H9 (cell line): ENCODE measurements at regions not wholly inside any gene's neighbourhood (a gene's known extent, or its start where the extent isn't known, plus 50 kb on each side); places are given as distances from the start of the nearest gene placed in this dataset.

Source experiments
- DNase-seq: peaks from one replicate; pipeline ENCODE4 v3.0.0-alpha.2; 2017
- H2AFZ ChIP-seq: one replicate; pipeline ENCODE4 v1.6.1; 2013; ENCODE audit warnings: mild to moderate bottlenecking, low read length, control low read depth, moderate library complexity
- H2AK5ac ChIP-seq: 2 replicates; pipeline ENCODE4 v1.6.1; 2013; ENCODE audit warnings: low read length, control low read depth, mixed read lengths; ENCODE audit not compliant: insufficient read length
- H2BK120ac ChIP-seq: one replicate; pipeline ENCODE4 v1.6.1; 2013; ENCODE audit warnings: low read depth, mild to moderate bottlenecking, low read length, control low read depth, inconsistent platforms; ENCODE audit not compliant: poor library complexity, severe bottlenecking
- H2BK12ac ChIP-seq: 2 replicates; pipeline ENCODE4 v1.6.1; 2013; ENCODE audit warnings: low read length, control low read depth, mixed read lengths, low read depth; ENCODE audit not compliant: insufficient read length
- H2BK15ac ChIP-seq: 2 replicates; pipeline ENCODE4 v1.6.1; 2013; ENCODE audit warnings: low read depth, low read length, control low read depth
- H2BK20ac ChIP-seq: one replicate; pipeline ENCODE4 v1.6.1; 2013; ENCODE audit warnings: low read depth, mild to moderate bottlenecking, low read length, control low read depth, inconsistent platforms; ENCODE audit not compliant: poor library complexity, severe bottlenecking
- H2BK5ac ChIP-seq: 2 replicates; pipeline ENCODE4 v1.6.1; 2013; ENCODE audit warnings: low read length, control low read depth, mixed read lengths; ENCODE audit not compliant: insufficient read length
- H3K14ac ChIP-seq: 2 replicates; pipeline ENCODE4 v1.6.1; 2013; ENCODE audit warnings: low read length, control low read depth; ENCODE audit not compliant: insufficient read depth
- H3K18ac ChIP-seq: 2 replicates; pipeline ENCODE4 v1.6.1; 2013; ENCODE audit warnings: low read depth, mild to moderate bottlenecking, mixed read lengths, low read length, control low read depth; ENCODE audit not compliant: insufficient read length
- H3K23ac ChIP-seq: 2 replicates; pipeline ENCODE4 v1.6.1; 2013; ENCODE audit warnings: low read length, control low read depth, mixed read lengths, low read depth; ENCODE audit not compliant: insufficient read length
- H3K23me2 ChIP-seq: 2 replicates; pipeline ENCODE4 v1.6.1; 2013; ENCODE audit warnings: low read depth, mild to moderate bottlenecking, mixed read lengths, low read length, control low read depth; ENCODE audit not compliant: insufficient read length, poor library complexity, severe bottlenecking
- H3K27ac ChIP-seq: 2 replicates; pipeline ENCODE4 v1.5.1; 2013; ENCODE audit warnings: low read length, control low read depth, mixed read lengths, low read depth; ENCODE audit not compliant: insufficient read length
- H3K27me3 ChIP-seq: 2 replicates; pipeline ENCODE4 v1.6.1; 2013; ENCODE audit warnings: low read length, control low read depth, inconsistent platforms; ENCODE audit not compliant: insufficient read depth
- H3K4ac ChIP-seq: 2 replicates; pipeline ENCODE4 v1.6.1; 2013; ENCODE audit warnings: low read depth, mild to moderate bottlenecking, control low read depth, inconsistent platforms, low read length, moderate library complexity
- H3K4me1 ChIP-seq: 2 replicates; pipeline ENCODE4 v1.6.1; 2013; ENCODE audit warnings: low read length, control low read depth, inconsistent platforms; ENCODE audit not compliant: insufficient read depth
- H3K4me2 ChIP-seq: 2 replicates; pipeline ENCODE4 v1.6.1; 2013; ENCODE audit warnings: low read length, control low read depth, mixed read lengths; ENCODE audit not compliant: insufficient read length, insufficient read depth
- H3K56ac ChIP-seq: 2 replicates; pipeline ENCODE4 v1.6.1; 2013; ENCODE audit warnings: low read depth, mild to moderate bottlenecking, mixed read lengths, low read length, control low read depth; ENCODE audit not compliant: insufficient read length
- H3K79me1 ChIP-seq: 2 replicates; pipeline ENCODE4 v1.6.1; 2013; ENCODE audit warnings: low read depth, mild to moderate bottlenecking, moderate library complexity, low read length, control low read depth, inconsistent platforms; ENCODE audit not compliant: insufficient read depth, poor library complexity, severe bottlenecking
- H3K79me2 ChIP-seq: 2 replicates; pipeline ENCODE4 v1.6.1; 2013; ENCODE audit warnings: low read length, control low read depth, inconsistent platforms; ENCODE audit not compliant: insufficient read depth
- H3K9ac ChIP-seq: 2 replicates; pipeline ENCODE4 v1.6.1; 2013; ENCODE audit warnings: low read length, control low read depth, mixed read lengths; ENCODE audit not compliant: insufficient read length; ENCODE audit errors: extremely low read depth
- H3K9me3 ChIP-seq: one replicate; pipeline ENCODE4 v1.6.1; 2013; ENCODE audit warnings: low read depth, low read length, inconsistent platforms; ENCODE audit not compliant: control insufficient read depth
- H3T11ph ChIP-seq: one replicate; pipeline ENCODE4 v1.6.1; 2013; ENCODE audit warnings: mild to moderate bottlenecking, low read length, control low read depth, inconsistent platforms
- H4K20me1 ChIP-seq: one replicate; pipeline ENCODE4 v1.6.1; 2013; ENCODE audit not compliant: control insufficient read depth, insufficient read length, insufficient read depth
- H4K5ac ChIP-seq: 2 replicates; pipeline ENCODE4 v1.6.1; 2013; ENCODE audit warnings: low read depth, mild to moderate bottlenecking, mixed read lengths, low read length, control low read depth; ENCODE audit not compliant: insufficient read length
- H4K8ac ChIP-seq: replicated peaks from 2 replicates; pipeline ENCODE4 v1.6.1; 2013; ENCODE audit warnings: low read length, control low read depth, mixed read lengths, low read depth; ENCODE audit not compliant: insufficient read length
- H4K91ac ChIP-seq: 2 replicates; pipeline ENCODE4 v1.6.1; 2013; ENCODE audit warnings: low read depth, mild to moderate bottlenecking, moderate library complexity, mixed read lengths, low read length, control low read depth; ENCODE audit not compliant: insufficient read length
- H3K27ac Mint-ChIP-seq, 3 experiments: 2 replicates in 2 of 3; 3 replicates in 1 of 3; pipeline ENCODE4 v1.8.0; 2020 to 2021; ENCODE audit warnings: mixed read lengths in 3 of 3, mild to moderate bottlenecking in 1 of 3, moderate library complexity in 1 of 3
- H3K27me3 Mint-ChIP-seq: 2 replicates; pipeline ENCODE4 v1.8.0; 2021; ENCODE audit warnings: low read depth, mild to moderate bottlenecking, moderate library complexity, mixed read lengths
- H3K36me3 Mint-ChIP-seq, 3 experiments: 2 replicates in 2 of 3; 3 replicates in 1 of 3; pipeline ENCODE4 v1.8.0; 2020 to 2021; ENCODE audit warnings: low read depth in 3 of 3, mixed read lengths in 3 of 3; ENCODE audit not compliant: insufficient read depth in 1 of 3
- H3K4me1 Mint-ChIP-seq, 2 experiments: 2 replicates each; pipeline ENCODE4 v1.8.0; 2020; ENCODE audit warnings: mixed read lengths in 2 of 2
- H3K4me3 Mint-ChIP-seq, 2 experiments: 2 replicates in 1 of 2; 3 replicates in 1 of 2; pipeline ENCODE4 v1.8.0; 2020 to 2021; ENCODE audit warnings: mild to moderate bottlenecking in 2 of 2, mixed read lengths in 2 of 2, moderate library complexity in 1 of 2
- H3K9me3 Mint-ChIP-seq, 2 experiments: 2 replicates in 1 of 2; 3 replicates in 1 of 2; pipeline ENCODE4 v1.8.0; 2020; ENCODE audit warnings: mild to moderate bottlenecking in 2 of 2, mixed read lengths in 2 of 2, moderate library complexity in 1 of 2
- WGBS: extraction: QIAGEN DNeasy Blood & Tissue Kit; methylation state at CpG from one replicate; pipeline ENCODE4 v1.1.7; 2013; ENCODE audit warnings: missing lambda C conversion rate, low lambda C conversion rate, mixed read lengths; ENCODE audit not compliant: insufficient read length; ENCODE audit errors: extremely low coverage; 5-methylcytosine and 5-hydroxymethylcytosine counted together
- TF ChIP-seq, protein P1 (sequence below): fragments of 200-600 bp; sonication (generic); conservative IDR thresholded peaks from 3 replicates; pipeline ENCODE4 v1.8.0; 2021; ENCODE audit warnings: antibody characterized with exemption, mild to moderate bottlenecking

DNA sequence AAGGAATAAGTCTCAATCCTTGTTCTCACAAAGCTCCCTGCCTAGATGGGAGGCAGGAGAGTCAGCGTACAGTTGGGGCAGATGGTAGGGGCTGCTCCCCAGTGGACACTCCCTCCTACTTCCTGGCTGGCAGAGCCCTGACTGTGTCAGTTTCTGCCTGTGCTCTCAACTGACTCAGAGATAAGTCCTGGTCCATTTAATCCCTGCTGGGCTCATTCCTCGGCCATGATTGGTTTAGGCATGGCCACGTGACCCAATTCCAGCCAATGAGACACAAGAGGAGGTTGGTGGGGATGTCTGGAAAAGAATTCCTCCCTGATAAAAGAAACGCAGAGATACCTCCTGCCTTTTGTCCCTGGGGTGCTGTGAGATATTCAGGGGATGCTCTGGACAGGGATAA, 118.1 kb upstream of the SLC6A11 start:
- Mint-ChIP-seq H3K9me3 (no peaks in the 10 kb centered on the region), H3K27ac (no peak overlapping the region), H3K4me3 (no peak overlapping the region), H3K4me1 (peaks cover 12 to 18% of the 10 kb centered on the region in 2 experiments), H3K27me3 (peaks cover 60% of the 10 kb centered on the region), H3K36me3 (no peaks in the 10 kb centered on the region)
- WGBS, result no CpG with 5 or more reads among the region's 4 CpGs
- no peaks in the 10 kb centered on the region for H3K23me2 ChIP-seq
- no peak overlapping the region for H4K91ac ChIP-seq
- H3K4me1 ChIP-seq, result no peaks in the 10 kb centered on the region
- H2BK12ac ChIP-seq, result no peak overlapping the region
- no peak overlapping the region for H2BK20ac ChIP-seq
- H3K18ac ChIP-seq, result peak overlapping the region; percentile 24
- H3T11ph ChIP-seq, result no peak overlapping the region
- H4K5ac ChIP-seq, result no peak overlapping the region
- H2BK5ac ChIP-seq, result no peak overlapping the region
- peak; percentile 52 for DNase-seq
- no peak overlapping the region for H4K8ac ChIP-seq
- H3K23ac ChIP-seq, result no peak overlapping the region
- H2AK5ac ChIP-seq, result no peak overlapping the region
- H3K9ac ChIP-seq, result no peak overlapping the region
- no peaks in the 10 kb centered on the region for H3K79me1 ChIP-seq
- no peaks in the 10 kb centered on the region for H3K9me3 ChIP-seq
- H3K79me2 ChIP-seq, result no peaks in the 10 kb centered on the region
- H3K27ac ChIP-seq, result no peak overlapping the region
- no peak overlapping the region for H2AFZ ChIP-seq
- no peak overlapping the region for H3K4me2 ChIP-seq
- no peak overlapping the region for H3K4ac ChIP-seq
- TF ChIP-seq, protein P1, sequence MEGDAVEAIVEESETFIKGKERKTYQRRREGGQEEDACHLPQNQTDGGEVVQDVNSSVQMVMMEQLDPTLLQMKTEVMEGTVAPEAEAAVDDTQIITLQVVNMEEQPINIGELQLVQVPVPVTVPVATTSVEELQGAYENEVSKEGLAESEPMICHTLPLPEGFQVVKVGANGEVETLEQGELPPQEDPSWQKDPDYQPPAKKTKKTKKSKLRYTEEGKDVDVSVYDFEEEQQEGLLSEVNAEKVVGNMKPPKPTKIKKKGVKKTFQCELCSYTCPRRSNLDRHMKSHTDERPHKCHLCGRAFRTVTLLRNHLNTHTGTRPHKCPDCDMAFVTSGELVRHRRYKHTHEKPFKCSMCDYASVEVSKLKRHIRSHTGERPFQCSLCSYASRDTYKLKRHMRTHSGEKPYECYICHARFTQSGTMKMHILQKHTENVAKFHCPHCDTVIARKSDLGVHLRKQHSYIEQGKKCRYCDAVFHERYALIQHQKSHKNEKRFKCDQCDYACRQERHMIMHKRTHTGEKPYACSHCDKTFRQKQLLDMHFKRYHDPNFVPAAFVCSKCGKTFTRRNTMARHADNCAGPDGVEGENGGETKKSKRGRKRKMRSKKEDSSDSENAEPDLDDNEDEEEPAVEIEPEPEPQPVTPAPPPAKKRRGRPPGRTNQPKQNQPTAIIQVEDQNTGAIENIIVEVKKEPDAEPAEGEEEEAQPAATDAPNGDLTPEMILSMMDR, result no peak
- H2BK15ac ChIP-seq, result no peak overlapping the region
- H2BK120ac ChIP-seq, result no peak overlapping the region
- H4K20me1 ChIP-seq, result no peaks in the 10 kb centered on the region
- no peak overlapping the region for H3K14ac ChIP-seq
- H3K27me3 ChIP-seq, result 0 out of 2 replicates have a peak, but pooled peaks cover 2% of the 10 kb centered on the region
- H3K56ac ChIP-seq, result no peak overlapping the region
